HEK293 (cell line): ENCODE measurements at regions not wholly inside any gene's neighbourhood (a gene's known extent, or its start where the extent isn't known, plus 50 kb on each side); places are given as distances from the start of the nearest gene placed in this dataset.

ENCODE experiments used
- CTCF ChIA-PET: fragments of 350-600 bp; formaldehyde crosslinking; extraction: SDS; loops from one replicate; lab custom pipeline; 2021; ENCODE audit warnings: antibody characterized with exemption; lab: Yijun Ruan, JAX
- POLR2A ChIA-PET: fragments of 300-600 bp; formaldehyde crosslinking; extraction: SDS; loops from one replicate; lab custom pipeline; 2020; ENCODE audit warnings: antibody characterized with exemption, inconsistent platforms; lab: Yijun Ruan, JAX
- H3K27ac ChIP-seq: fragments of 200-500 bp; sonication (Bioruptor generic); 2 replicates; pipeline ENCODE4 v1.5.1; 2014; ENCODE audit warnings: low read depth, low read length, control low read depth, inconsistent platforms; ENCODE audit errors: extremely low read depth
- H3K36me3 ChIP-seq, 2 experiments: fragments of 200-500 bp in 1 of 2; sonication (Bioruptor generic) in 1 of 2; 1 replicate in 1 of 2; 2 replicates in 1 of 2; pipeline ENCODE4 v1.5.1; 2014 to 2017; ENCODE audit warnings: inconsistent platforms in 2 of 2, low read length in 2 of 2; ENCODE audit not compliant: control insufficient read depth in 2 of 2, insufficient read depth in 1 of 2
- H3K4me1 ChIP-seq: fragments of 200-500 bp; sonication (Bioruptor generic); 2 replicates; pipeline ENCODE4 v1.5.1; 2014; ENCODE audit warnings: mild to moderate bottlenecking, low read length, inconsistent platforms; ENCODE audit not compliant: control insufficient read depth, insufficient read depth
- H3K4me3 ChIP-seq: 2 replicates; pipeline ENCODE4 v1.5.1; 2011; ENCODE audit warnings: low read depth, mild to moderate bottlenecking, control low read depth, low read length, moderate library complexity
- H3K9me3 ChIP-seq: fragments of 200-500 bp; sonication (Bioruptor generic); 2 replicates; pipeline ENCODE4 v1.5.1; 2014; ENCODE audit warnings: low read depth, low read length, inconsistent platforms; ENCODE audit not compliant: control insufficient read depth, insufficient read depth
- CTCF ChIP-seq: fragments of 450-650 bp; formaldehyde crosslinking; IDR thresholded peaks from 2 replicates; pipeline ENCODE4 v1.5.1; 2016; ENCODE audit warnings: missing biosample characterization, missing genetic modification characterization
- KLF16 ChIP-seq: fragments of 450-650 bp; formaldehyde crosslinking; IDR thresholded peaks from 2 replicates; pipeline ENCODE4 v1.5.1; 2017; ENCODE audit warnings: missing biosample characterization, missing genetic modification characterization
- KLF7 ChIP-seq: fragments of 450-650 bp; formaldehyde crosslinking; IDR thresholded peaks from 2 replicates; pipeline ENCODE4 v1.5.1; 2016; ENCODE audit warnings: missing biosample characterization, missing genetic modification characterization, borderline replicate concordance
- KLF9 ChIP-seq: fragments of 450-650 bp; formaldehyde crosslinking; IDR thresholded peaks from 2 replicates; pipeline ENCODE4 v1.5.1; 2016; ENCODE audit warnings: missing biosample characterization, missing genetic modification characterization, low read depth
- OVOL3 ChIP-seq: fragments of 450-650 bp; formaldehyde crosslinking; IDR thresholded peaks from 2 replicates; pipeline ENCODE4 v1.5.1; 2016; ENCODE audit warnings: missing biosample characterization, missing genetic modification characterization
- REST ChIP-seq: fragments of 450-650 bp; formaldehyde crosslinking; IDR thresholded peaks from 2 replicates; pipeline ENCODE4 v1.5.1; 2016; ENCODE audit warnings: missing biosample characterization, missing genetic modification characterization
- SALL2 ChIP-seq: fragments of 450-650 bp; formaldehyde crosslinking; IDR thresholded peaks from 2 replicates; pipeline ENCODE4 v1.5.0; 2017; ENCODE audit warnings: missing biosample characterization, mild to moderate bottlenecking, missing genetic modification characterization, borderline replicate concordance
- ZBTB49 ChIP-seq: fragments of 450-650 bp; formaldehyde crosslinking; IDR thresholded peaks from 2 replicates; pipeline ENCODE4 v1.5.1; 2016; ENCODE audit warnings: missing biosample characterization, missing genetic modification characterization, low read depth
- ZNF133 ChIP-seq: fragments of 450-650 bp; formaldehyde crosslinking; IDR thresholded peaks from 2 replicates; pipeline ENCODE4 v1.5.1; 2016; ENCODE audit warnings: missing biosample characterization, missing genetic modification characterization
- ZNF239 ChIP-seq: fragments of 450-650 bp; formaldehyde crosslinking; IDR thresholded peaks from 2 replicates; pipeline ENCODE4 v1.5.1; 2016; ENCODE audit warnings: missing biosample characterization, missing genetic modification characterization
- ZNF280C ChIP-seq: fragments of 450-650 bp; formaldehyde crosslinking; IDR thresholded peaks from 2 replicates; pipeline ENCODE4 v1.5.1; 2016; ENCODE audit warnings: missing biosample characterization, missing genetic modification characterization
- ZNF366 ChIP-seq: fragments of 450-650 bp; formaldehyde crosslinking; conservative IDR thresholded peaks from 2 replicates; pipeline ENCODE4 v1.5.1; 2016; ENCODE audit warnings: missing biosample characterization, missing genetic modification characterization
- ZNF423 ChIP-seq: fragments of 450-650 bp; formaldehyde crosslinking; IDR thresholded peaks from 2 replicates; pipeline ENCODE4 v1.5.1; 2016; ENCODE audit warnings: missing biosample characterization, missing genetic modification characterization
- ZNF513 ChIP-seq: fragments of 450-650 bp; IDR thresholded peaks from 2 replicates; pipeline ENCODE4 v1.5.1; 2018; ENCODE audit warnings: missing biosample characterization, missing genetic modification characterization
- ZNF560 ChIP-seq: fragments of 450-650 bp; formaldehyde crosslinking; IDR thresholded peaks from 2 replicates; pipeline ENCODE4 v1.5.1; 2017; ENCODE audit warnings: missing biosample characterization, missing genetic modification characterization, borderline replicate concordance
- ZNF626 ChIP-seq: fragments of 450-650 bp; sonication (Bioruptor Pico); formaldehyde crosslinking; IDR thresholded peaks from 2 replicates; pipeline ENCODE4 v1.5.1; 2018; ENCODE audit warnings: missing biosample characterization, missing genetic modification characterization, inconsistent platforms
- ZNF658 ChIP-seq: fragments of 450-650 bp; formaldehyde crosslinking; IDR thresholded peaks from 2 replicates; pipeline ENCODE4; 2016; ENCODE audit warnings: missing biosample characterization, missing genetic modification characterization

GRCh38 chr12:19886639-19887064 lies 447.4 kb downstream of the AEBP2 start:
- no peaks in the 10 kb centered on the region for H3K9me3 ChIP-seq
- H3K4me1 ChIP-seq: no peaks in the 10 kb centered on the region
- POLR2A ChIA-PET: no interaction called here
- no peak overlapping the region for H3K4me3 ChIP-seq
- TF ChIP-seq REST (tag by site-specific recombination) (no peak), ZNF560 (tag by site-specific recombination) (no peak), ZNF626 (tag by site-specific recombination) (no peak), ZNF366 (tag by site-specific recombination) (no peak), ZNF423 (no peak), KLF7 (tag by site-specific recombination) (no peak), KLF9 (no peak), ZNF239 (tag by site-specific recombination) (no peak), ZNF133 (no peak), ZNF658 (tag by site-specific recombination) (no peak), ZNF280C (tag by site-specific recombination) (no peak), ZNF513 (no peak), KLF16 (tag by site-specific recombination) (no peak), CTCF (tag by site-specific recombination) (no peak), SALL2 (tag by site-specific recombination) (no peak), OVOL3 (tag by site-specific recombination) (no peak), ZBTB49 (tag by site-specific recombination) (no peak)
- TF ChIP-seq, all 188 proteins: peak for 0
- CTCF ChIA-PET: no interaction called here
- Histone ChIP-seq H3K36me3 (no peaks in the 10 kb centered on the region), H3K27ac (no peak overlapping the region)
